GM18861 (cell line): ENCODE measurements at regions not wholly inside any gene's neighbourhood (a gene's known extent, or its start where the extent isn't known, plus 50 kb on each side); places are given as distances from the start of the nearest gene placed in this dataset.

Experiments
- ATAC-seq: cut with Tn5 transposase; IDR thresholded peaks from one replicate; pipeline ENCODE4 v1.9.1; 2021; ENCODE audit not compliant: unreplicated experiment

- ATAC-seq = no peak
Measured at GRCh38 chr9:119420231-119420630, 51.0 kb upstream of the BRINP1 start.
